ENCODE measurements at regions not wholly inside any gene's neighbourhood (a gene's known extent, or its start where the extent isn't known, plus 50 kb on each side); places are given as distances from the start of the nearest gene placed in this dataset.

GRCh38 chr12:58142991-58143390 lies 201.6 kb downstream of the ATP23 start:
- H2AFZ ChIP-seq (ENCODE audit: low read depth, low read length, severe bottlenecking) = no peak overlapping the region
- H3K9me2 ChIP-seq (replicated peaks; ENCODE audit: insufficient read depth, low read length) = no peaks in the 10 kb centered on the region
- TF ChIP-seq EZH2phosphoT487 (conservative IDR thresholded peaks at IDR 0.05; ENCODE audit: low read length) (no peak), CTCF (IDR thresholded peaks at IDR 0.05; ENCODE audit: insufficient read depth, low read length, poor library complexity, severe bottlenecking) (no peak)
- H3F3A ChIP-seq (ENCODE audit: insufficient read depth) = no peaks in the 10 kb centered on the region
- H3K4me3 ChIP-seq (ENCODE audit: insufficient read depth, low read length, poor library complexity, severe bottlenecking) = no peak overlapping the region
- no peak overlapping the region for H3K9ac ChIP-seq (ENCODE audit: low read length)
- no peak overlapping the region for H3K4me2 ChIP-seq (ENCODE audit: low read depth, low read length, poor library complexity, severe bottlenecking)
- no peaks in the 10 kb centered on the region for H3K27me3 ChIP-seq (ENCODE audit: low read length)
- no peaks in the 10 kb centered on the region for H3K79me2 ChIP-seq (ENCODE audit: insufficient read depth, low read length)
- H3K27ac ChIP-seq (ENCODE audit: low read depth, low read length) = no peak overlapping the region
- H3K9me3 ChIP-seq (ENCODE audit: insufficient read depth, low read length) = no peaks in the 10 kb centered on the region
- H4K20me1 ChIP-seq (ENCODE audit: low read depth, low read length) = no peaks in the 10 kb centered on the region
- no peaks in the 10 kb centered on the region for H3K36me3 ChIP-seq (ENCODE audit: low read length)

- Histone ChIP-seq H3K9ac (ENCODE audit: low read length) (no peak overlapping the region), H3K4me2 (ENCODE audit: low read depth, low read length, poor library complexity, severe bottlenecking) (no peak overlapping the region), H3F3A (ENCODE audit: insufficient read depth) (no peaks in the 10 kb centered on the region), H3K4me3 (ENCODE audit: insufficient read depth, low read length, poor library complexity, severe bottlenecking) (no peak overlapping the region), H2AFZ (ENCODE audit: low read depth, low read length, severe bottlenecking) (no peak overlapping the region), H3K79me2 (ENCODE audit: insufficient read depth, low read length) (no peaks in the 10 kb centered on the region), H3K9me3 (ENCODE audit: insufficient read depth, low read length) (no peaks in the 10 kb centered on the region), H3K36me3 (ENCODE audit: low read length) (no peaks in the 10 kb centered on the region), H3K9me2 (replicated peaks; ENCODE audit: insufficient read depth, low read length) (no peaks in the 10 kb centered on the region), H3K27ac (ENCODE audit: low read depth, low read length) (no peak overlapping the region), H4K20me1 (ENCODE audit: low read depth, low read length) (no peaks in the 10 kb centered on the region), H3K27me3 (ENCODE audit: low read length) (no peaks in the 10 kb centered on the region)
- TF ChIP-seq EZH2phosphoT487 (conservative IDR thresholded peaks at IDR 0.05; ENCODE audit: low read length) (no peak), CTCF (IDR thresholded peaks at IDR 0.05; ENCODE audit: insufficient read depth, low read length, poor library complexity, severe bottlenecking) (no peak)
Observed at GRCh38 chr12:58143498-58143995, 202.2 kb downstream of the ATP23 start.

- Histone ChIP-seq H3K27ac (ENCODE audit: low read depth, low read length) (no peak overlapping the region), H3K9me2 (replicated peaks; ENCODE audit: insufficient read depth, low read length) (no peaks in the 10 kb centered on the region), H3K4me2 (ENCODE audit: low read depth, low read length, poor library complexity, severe bottlenecking) (no peak overlapping the region), H3K79me2 (ENCODE audit: insufficient read depth, low read length) (no peaks in the 10 kb centered on the region), H3F3A (ENCODE audit: insufficient read depth) (no peaks in the 10 kb centered on the region), H4K20me1 (ENCODE audit: low read depth, low read length) (no peaks in the 10 kb centered on the region), H3K36me3 (ENCODE audit: low read length) (no peaks in the 10 kb centered on the region), H2AFZ (ENCODE audit: low read depth, low read length, severe bottlenecking) (no peak overlapping the region), H3K4me3 (ENCODE audit: insufficient read depth, low read length, poor library complexity, severe bottlenecking) (no peak overlapping the region), H3K9me3 (ENCODE audit: insufficient read depth, low read length) (no peaks in the 10 kb centered on the region), H3K27me3 (ENCODE audit: low read length) (no peaks in the 10 kb centered on the region), H3K9ac (ENCODE audit: low read length) (no peak overlapping the region)
- TF ChIP-seq CTCF (IDR thresholded peaks at IDR 0.05; ENCODE audit: insufficient read depth, low read length, poor library complexity, severe bottlenecking) = no peak
- no peak for TF ChIP-seq EZH2phosphoT487 (conservative IDR thresholded peaks at IDR 0.05; ENCODE audit: low read length)
Observed at GRCh38 chr12:58148405-58148804, 207.0 kb downstream of the ATP23 start.
